Neural cell (in vitro differentiated cells): ENCODE measurements at regions not wholly inside any gene's neighbourhood (a gene's known extent, or its start where the extent isn't known, plus 50 kb on each side); places are given as distances from the start of the nearest gene placed in this dataset.

Experiments used
- MXI1 ChIP-seq: fragments of 450-650 bp; conservative IDR thresholded peaks from 2 replicates; pipeline ENCODE4 v1.6.1; 2014; ENCODE audit warnings: antibody characterized with exemption, mild to moderate bottlenecking; ENCODE audit not compliant: poor library complexity, severe bottlenecking
- POLR2AphosphoS5 ChIP-seq: IDR thresholded peaks from 2 replicates; pipeline ENCODE4 v1.6.1; 2012

DNA sequence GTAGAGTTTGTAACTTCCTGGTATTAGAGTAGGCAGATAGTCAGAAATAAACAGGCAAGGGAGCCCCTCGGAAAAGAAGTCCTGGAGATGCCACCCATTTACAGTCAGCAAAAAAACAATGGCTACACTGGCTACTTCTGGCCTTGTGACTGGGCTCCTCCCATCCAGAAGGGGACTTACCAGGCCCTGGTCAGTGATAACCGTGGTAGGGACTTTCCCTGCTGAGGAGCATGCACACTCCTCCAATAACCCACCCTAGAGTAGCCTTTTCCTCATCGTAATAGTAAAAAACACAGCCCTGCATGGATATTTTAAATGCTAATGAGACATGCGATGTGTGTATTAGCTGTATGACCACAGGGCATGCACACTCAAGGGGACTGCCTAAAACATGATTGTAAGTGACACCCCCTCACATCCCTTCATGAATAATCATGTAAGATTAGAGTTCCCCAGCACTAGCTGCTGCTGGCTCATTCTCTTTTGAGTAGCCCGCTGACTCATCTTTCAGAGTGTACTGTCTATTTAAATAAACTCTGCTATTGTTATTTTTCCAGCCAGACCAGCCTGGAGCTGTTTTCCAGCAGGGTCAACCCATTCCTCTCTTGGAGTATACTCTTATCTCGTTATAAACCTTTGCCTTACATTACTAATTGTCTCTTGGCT is 413.8 kb upstream of the TMTC1 start:
- TF ChIP-seq POLR2AphosphoS5 (no peak), MXI1 (no peak)
